ENCODE measurements at regions not wholly inside any gene's neighbourhood (a gene's known extent, or its start where the extent isn't known, plus 50 kb on each side); places are given as distances from the start of the nearest gene placed in this dataset.

GRCh38 chr13:80510686-80511085 lies 169.8 kb upstream of the SPRY2 start:
- Histone ChIP-seq H3K36me3 (ENCODE audit: control insufficient read depth in 2 of 2, extremely low read depth in 1 of 2, insufficient read depth in 1 of 2, low read length in 1 of 2) (no peaks in the 10 kb centered on the region), H3K27ac (ENCODE audit: low read length) (no peak overlapping the region), H3K27me3 (replicated peaks in 1 of 2; ENCODE audit: control insufficient read depth in 2 of 2, extremely low read depth in 1 of 2, insufficient read depth in 2 of 2, low read length in 1 of 2) (no peaks in the 10 kb centered on the region), H3K9me3 (no peaks in the 10 kb centered on the region), H3K4me3 (ENCODE audit: control insufficient read depth in 1 of 2, extremely low read depth in 1 of 2, low read length in 1 of 2) (no peak overlapping the region), H3K4me1 (ENCODE audit: control insufficient read depth in 1 of 2, extremely low read depth in 1 of 2, insufficient read depth in 2 of 2, low read length in 2 of 2) (no peaks in the 10 kb centered on the region)
- H3K36me3 Mint-ChIP-seq, result no peaks in the 10 kb centered on the region
- no peak overlapping the region for H3K27ac Mint-ChIP-seq
- no peak overlapping the region for H3K4me3 Mint-ChIP-seq
- no CpG with 5 or more reads among the region's 2 CpGs for WGBS (ENCODE audit: insufficient coverage)
- POLR2A ChIA-PET, result interaction anchor here in 1 of 2 donors (0.6 kb wide), 1 partner anchor 40 kb away, joined by 3 read pairs; no protein-coding TSS in a partner anchor
- H3K9me3 Mint-ChIP-seq, result peaks cover 0 to 23% (median 11%) of the 10 kb centered on the region in 3 donors
- CTCF ChIA-PET, result interaction anchor here in 1 of 2 donors (0.7 kb wide), 1 partner anchor 1323 kb away, joined by 3 read pairs; no protein-coding TSS in a partner anchor
- H3K4me1 Mint-ChIP-seq, result no peaks in the 10 kb centered on the region
- no peak for DNase-seq
- H3K27me3 Mint-ChIP-seq, result no peaks in the 10 kb centered on the region
- ATAC-seq (replicated peaks in 1 of 4), result no peak

- no peaks in the 10 kb centered on the region for H3K9me3 ChIP-seq
- H3K27me3 ChIP-seq (replicated peaks in 1 of 2; ENCODE audit: control insufficient read depth in 2 of 2, extremely low read depth in 1 of 2, insufficient read depth in 2 of 2, low read length in 1 of 2), result no peaks in the 10 kb centered on the region
- Mint-ChIP-seq H3K4me3 (no peak overlapping the region), H3K27ac (no peak overlapping the region), H3K9me3 (peaks cover 5 to 27% (median 15%) of the 10 kb centered on the region in 3 donors), H3K36me3 (no peaks in the 10 kb centered on the region), H3K27me3 (no peaks in the 10 kb centered on the region), H3K4me1 (no peaks in the 10 kb centered on the region)
- H3K4me3 ChIP-seq (ENCODE audit: control insufficient read depth in 1 of 2, extremely low read depth in 1 of 2, low read length in 1 of 2), result no peak overlapping the region
- ChIA-PET POLR2A (no interaction called here), CTCF (no interaction called here)
- no CpG with 5 or more reads among the region's 5 CpGs for WGBS (ENCODE audit: insufficient coverage)
- no peak overlapping the region for H3K27ac ChIP-seq (ENCODE audit: low read length)
- no peaks in the 10 kb centered on the region for H3K4me1 ChIP-seq (ENCODE audit: control insufficient read depth in 1 of 2, extremely low read depth in 1 of 2, insufficient read depth in 2 of 2, low read length in 2 of 2)
- no peak for DNase-seq
- no peak for ATAC-seq (replicated peaks in 1 of 4)
- H3K36me3 ChIP-seq (ENCODE audit: control insufficient read depth in 2 of 2, extremely low read depth in 1 of 2, insufficient read depth in 1 of 2, low read length in 1 of 2), result no peaks in the 10 kb centered on the region
Measured at GRCh38 chr13:80509264-80509663, 168.3 kb upstream of the SPRY2 start.

GRCh38 chr13:80508031-80508430 lies 167.1 kb upstream of the SPRY2 start:
- no peak for ATAC-seq (replicated peaks in 1 of 4)
- Mint-ChIP-seq H3K27me3 (no peaks in the 10 kb centered on the region), H3K27ac (no peak overlapping the region), H3K9me3 (peaks cover 5 to 24% (median 15%) of the 10 kb centered on the region in 3 donors), H3K4me1 (no peaks in the 10 kb centered on the region), H3K4me3 (no peak overlapping the region), H3K36me3 (no peaks in the 10 kb centered on the region)
- ChIA-PET CTCF (no interaction called here), POLR2A (no interaction called here)
- H3K27ac ChIP-seq (ENCODE audit: low read length), result no peak overlapping the region
- H3K9me3 ChIP-seq, result no peaks in the 10 kb centered on the region
- 69% methylated on average over 1 of the region's 1 CpG for WGBS (ENCODE audit: insufficient coverage)
- no peaks in the 10 kb centered on the region for H3K36me3 ChIP-seq (ENCODE audit: control insufficient read depth in 2 of 2, extremely low read depth in 1 of 2, insufficient read depth in 1 of 2, low read length in 1 of 2)
- H3K4me1 ChIP-seq (ENCODE audit: control insufficient read depth in 1 of 2, extremely low read depth in 1 of 2, insufficient read depth in 2 of 2, low read length in 2 of 2), result no peaks in the 10 kb centered on the region
- DNase-seq, result no peak
- no peaks in the 10 kb centered on the region for H3K27me3 ChIP-seq (replicated peaks in 1 of 2; ENCODE audit: control insufficient read depth in 2 of 2, extremely low read depth in 1 of 2, insufficient read depth in 2 of 2, low read length in 1 of 2)
- H3K4me3 ChIP-seq (ENCODE audit: control insufficient read depth in 1 of 2, extremely low read depth in 1 of 2, low read length in 1 of 2), result no peak overlapping the region

- ATAC-seq (replicated peaks in 1 of 4) (no peak), DNase-seq (no peak)
- H3K36me3 ChIP-seq (ENCODE audit: control insufficient read depth in 2 of 2, extremely low read depth in 1 of 2, insufficient read depth in 1 of 2, low read length in 1 of 2), result no peaks in the 10 kb centered on the region
- no peak overlapping the region for H3K4me3 Mint-ChIP-seq
- H3K27me3 Mint-ChIP-seq, result no peaks in the 10 kb centered on the region
- ChIA-PET CTCF (no interaction called here), POLR2A (no interaction called here)
- H3K27ac ChIP-seq (ENCODE audit: low read length), result no peak overlapping the region
- H3K4me1 Mint-ChIP-seq, result no peaks in the 10 kb centered on the region
- H3K4me3 ChIP-seq (ENCODE audit: control insufficient read depth in 1 of 2, extremely low read depth in 1 of 2, low read length in 1 of 2), result no peak overlapping the region
- H3K27me3 ChIP-seq (replicated peaks in 1 of 2; ENCODE audit: control insufficient read depth in 2 of 2, extremely low read depth in 1 of 2, insufficient read depth in 2 of 2, low read length in 1 of 2), result no peaks in the 10 kb centered on the region
- no peaks in the 10 kb centered on the region for H3K9me3 ChIP-seq
- peaks cover 5 to 25% (median 15%) of the 10 kb centered on the region in 3 donors for H3K9me3 Mint-ChIP-seq
- H3K4me1 ChIP-seq (ENCODE audit: control insufficient read depth in 1 of 2, extremely low read depth in 1 of 2, insufficient read depth in 2 of 2, low read length in 2 of 2), result no peaks in the 10 kb centered on the region
- WGBS (ENCODE audit: insufficient coverage), result 44% methylated on average over 1 of the region's 4 CpGs
- H3K27ac Mint-ChIP-seq, result no peak overlapping the region
- no peaks in the 10 kb centered on the region for H3K36me3 Mint-ChIP-seq
Measured at GRCh38 chr13:80504453-80504852, 163.5 kb upstream of the SPRY2 start.

- H3K4me1 Mint-ChIP-seq, result no peaks in the 10 kb centered on the region
- ChIA-PET CTCF (interaction anchor here in 1 of 2 donors (1.0 kb wide), 1 partner anchor 9 kb away, joined by 4 read pairs; no protein-coding TSS in a partner anchor), POLR2A (no interaction called here)
- no peak overlapping the region for H3K4me3 ChIP-seq (ENCODE audit: control insufficient read depth in 1 of 2, extremely low read depth in 1 of 2, low read length in 1 of 2)
- H3K27me3 Mint-ChIP-seq, result no peaks in the 10 kb centered on the region
- no peaks in the 10 kb centered on the region for H3K9me3 ChIP-seq
- ATAC-seq (replicated peaks in 1 of 4), result no peak
- DNase-seq, result no peak
- H3K36me3 ChIP-seq (ENCODE audit: control insufficient read depth in 2 of 2, extremely low read depth in 1 of 2, insufficient read depth in 1 of 2, low read length in 1 of 2), result no peaks in the 10 kb centered on the region
- no peak overlapping the region for H3K4me3 Mint-ChIP-seq
- no peak overlapping the region for H3K27ac ChIP-seq (ENCODE audit: low read length)
- H3K4me1 ChIP-seq (ENCODE audit: control insufficient read depth in 1 of 2, extremely low read depth in 1 of 2, insufficient read depth in 2 of 2, low read length in 2 of 2), result no peaks in the 10 kb centered on the region
- H3K27me3 ChIP-seq (replicated peaks in 1 of 2; ENCODE audit: control insufficient read depth in 2 of 2, extremely low read depth in 1 of 2, insufficient read depth in 2 of 2, low read length in 1 of 2), result no peaks in the 10 kb centered on the region
- peaks cover 5 to 19% (median 15%) of the 10 kb centered on the region in 3 donors for H3K9me3 Mint-ChIP-seq
- H3K36me3 Mint-ChIP-seq, result no peaks in the 10 kb centered on the region
- H3K27ac Mint-ChIP-seq, result no peak overlapping the region
Measured at GRCh38 chr13:80502359-80502758, 161.4 kb upstream of the SPRY2 start.

GRCh38 chr13:80501556-80501955 lies 160.6 kb upstream of the SPRY2 start:
- Mint-ChIP-seq H3K4me1 (no peaks in the 10 kb centered on the region), H3K27me3 (no peaks in the 10 kb centered on the region), H3K9me3 (peaks cover 5 to 19% (median 16%) of the 10 kb centered on the region in 3 donors), H3K27ac (no peak overlapping the region), H3K4me3 (no peak overlapping the region), H3K36me3 (no peaks in the 10 kb centered on the region)
- no peak overlapping the region for H3K27ac ChIP-seq (ENCODE audit: low read length)
- H3K27me3 ChIP-seq (replicated peaks in 1 of 2; ENCODE audit: control insufficient read depth in 2 of 2, extremely low read depth in 1 of 2, insufficient read depth in 2 of 2, low read length in 1 of 2), result no peaks in the 10 kb centered on the region
- no peaks in the 10 kb centered on the region for H3K36me3 ChIP-seq (ENCODE audit: control insufficient read depth in 2 of 2, extremely low read depth in 1 of 2, insufficient read depth in 1 of 2, low read length in 1 of 2)
- no CpG with 5 or more reads among the region's 3 CpGs for WGBS (ENCODE audit: insufficient coverage)
- CTCF ChIA-PET, result no interaction called here
- ATAC-seq (replicated peaks in 1 of 4) (no peak), DNase-seq (no peak)
- POLR2A ChIA-PET, result no interaction called here
- no peak overlapping the region for H3K4me3 ChIP-seq (ENCODE audit: control insufficient read depth in 1 of 2, extremely low read depth in 1 of 2, low read length in 1 of 2)
- no peaks in the 10 kb centered on the region for H3K9me3 ChIP-seq
- H3K4me1 ChIP-seq (ENCODE audit: control insufficient read depth in 1 of 2, extremely low read depth in 1 of 2, insufficient read depth in 2 of 2, low read length in 2 of 2), result no peaks in the 10 kb centered on the region
